ENCODE measurements at regions not wholly inside any gene's neighbourhood (a gene's known extent, or its start where the extent isn't known, plus 50 kb on each side); places are given as distances from the start of the nearest gene placed in this dataset.

GRCh38 chr10:7478727-7479457, 68.1 kb upstream of the SFMBT2 start:
- no peak for TF ChIP-seq POLR2A (IDR thresholded peaks at IDR 0.05)
- TF ChIP-seq CTCF (IDR thresholded peaks at IDR 0.05), result no peak
